Endodermal cell (in vitro differentiated cells): ENCODE measurements at regions not wholly inside any gene's neighbourhood (a gene's known extent, or its start where the extent isn't known, plus 50 kb on each side); places are given as distances from the start of the nearest gene placed in this dataset.

Experiments used
- DNase-seq: peaks from one replicate; pipeline ENCODE4 v3.0.0-alpha.2; 2017
- H3K27ac ChIP-seq: 2 replicates; pipeline ENCODE4 v1.5.1; 2013; ENCODE audit warnings: mild to moderate bottlenecking, low read depth, low read length, moderate library complexity
- H3K27me3 ChIP-seq: 2 replicates; pipeline ENCODE4 v1.6.1; 2013; ENCODE audit warnings: mild to moderate bottlenecking, low read length, moderate library complexity; ENCODE audit not compliant: insufficient read depth, control insufficient read depth, poor library complexity, severe bottlenecking
- H3K36me3 ChIP-seq: 2 replicates; pipeline ENCODE4 v1.7.0; 2013; ENCODE audit warnings: mild to moderate bottlenecking, low read length, moderate library complexity; ENCODE audit not compliant: control insufficient read depth, insufficient read depth
- H3K4me1 ChIP-seq: one replicate; pipeline ENCODE4 v1.7.0; 2013; ENCODE audit warnings: low read length; ENCODE audit not compliant: control insufficient read depth, insufficient read depth
- H3K4me3 ChIP-seq: 2 replicates; pipeline ENCODE4 v1.5.1; 2013; ENCODE audit warnings: mild to moderate bottlenecking, low read length, moderate library complexity
- H3K9ac ChIP-seq: 2 replicates; pipeline ENCODE4 v1.6.1; 2013; ENCODE audit warnings: mild to moderate bottlenecking, low read length, moderate library complexity; ENCODE audit not compliant: poor library complexity, severe bottlenecking; ENCODE audit errors: extremely low read depth
- H3K9me3 ChIP-seq: 2 replicates; pipeline ENCODE4 v1.6.1; 2013; ENCODE audit warnings: mild to moderate bottlenecking, low read length, moderate library complexity; ENCODE audit not compliant: control insufficient read depth
- H3K27ac Mint-ChIP-seq: 2 replicates; pipeline ENCODE4 v1.8.0; 2020; ENCODE audit warnings: mixed read lengths
- H3K27me3 Mint-ChIP-seq: 2 replicates; pipeline ENCODE4 v1.8.0; 2021; ENCODE audit warnings: mild to moderate bottlenecking, mixed read lengths; ENCODE audit not compliant: insufficient read depth
- H3K36me3 Mint-ChIP-seq: 2 replicates; pipeline ENCODE4 v1.8.0; 2020; ENCODE audit warnings: low read depth, mixed read lengths
- H3K4me1 Mint-ChIP-seq: 2 replicates; pipeline ENCODE4 v1.8.0; 2020; ENCODE audit warnings: mixed read lengths
- H3K4me3 Mint-ChIP-seq: 2 replicates; pipeline ENCODE4 v1.8.0; 2020; ENCODE audit warnings: mild to moderate bottlenecking, moderate library complexity, mixed read lengths
- H3K9me3 Mint-ChIP-seq: 2 replicates; pipeline ENCODE4 v1.8.0; 2020; ENCODE audit warnings: mild to moderate bottlenecking, mixed read lengths
- CTCF ChIP-seq: fragments of 200-600 bp; sonication (generic); conservative IDR thresholded peaks from 2 replicates; pipeline ENCODE4 v1.5.0; 2021; ENCODE audit warnings: antibody characterized with exemption, mild to moderate bottlenecking
- whole genome bisulfite sequencing, 2 experiments: methylation state at CpG; one replicate each; pipeline versions ENCODE4 v1.1.5 to v1.1.7; 2013; ENCODE audit warnings: missing lambda C conversion rate in 2 of 2, mixed read lengths in 1 of 2; ENCODE audit not compliant: insufficient coverage in 1 of 2, insufficient read length in 1 of 2; 5-methylcytosine and 5-hydroxymethylcytosine counted together

GRCh38 chr14:38521591-38521990 lies 265.7 kb upstream of the CLEC14A start:
- DNase-seq: no peak
- 96 to 98% methylated on average over 5 of the region's 5 CpGs for WGBS, 2 experiments
- no peak for TF ChIP-seq CTCF

GRCh38 chr14:38517426-38517825 lies 261.5 kb upstream of the CLEC14A start:
- WGBS, 2 experiments: 100% methylated on average over 2 of the region's 2 CpGs; no CpG with 5 or more reads in 1 of the 2 experiments
- Histone ChIP-seq H3K4me3 (no peak overlapping the region), H3K36me3 (peaks cover 1% of the 10 kb centered on the region), H3K4me1 (no peaks in the 10 kb centered on the region), H3K9me3 (no peaks in the 10 kb centered on the region), H3K27ac (no peak overlapping the region), H3K9ac (no peak overlapping the region), H3K27me3 (no peaks in the 10 kb centered on the region)
- no peak for TF ChIP-seq CTCF
- DNase-seq: no peak
- H3K9me3 Mint-ChIP-seq: no peaks in the 10 kb centered on the region
- no peaks in the 10 kb centered on the region for H3K27me3 Mint-ChIP-seq
- H3K4me1 Mint-ChIP-seq: peaks cover 7% of the 10 kb centered on the region
- H3K36me3 Mint-ChIP-seq: no peaks in the 10 kb centered on the region
- no peak overlapping the region for H3K27ac Mint-ChIP-seq
- no peak overlapping the region for H3K4me3 Mint-ChIP-seq

More at GRCh38 chr14:38521591-38521990, 265.7 kb upstream of the CLEC14A start:
- no peak overlapping the region for H3K4me3 Mint-ChIP-seq
- Histone ChIP-seq H3K36me3 (peaks cover 4% of the 10 kb centered on the region), H3K9ac (no peak overlapping the region), H3K27ac (no peak overlapping the region), H3K27me3 (no peaks in the 10 kb centered on the region), H3K9me3 (no peaks in the 10 kb centered on the region), H3K4me3 (no peak overlapping the region), H3K4me1 (no peaks in the 10 kb centered on the region)
- H3K4me1 Mint-ChIP-seq: peaks cover 15% of the 10 kb centered on the region
- no peaks in the 10 kb centered on the region for H3K36me3 Mint-ChIP-seq
- H3K27me3 Mint-ChIP-seq: no peaks in the 10 kb centered on the region
- H3K27ac Mint-ChIP-seq: no peak overlapping the region
- H3K9me3 Mint-ChIP-seq: no peaks in the 10 kb centered on the region

- no peaks in the 10 kb centered on the region for H3K27me3 Mint-ChIP-seq
- H3K9me3 ChIP-seq: no peaks in the 10 kb centered on the region
- no peaks in the 10 kb centered on the region for H3K36me3 Mint-ChIP-seq
- no peak overlapping the region for H3K27ac Mint-ChIP-seq
- no peak overlapping the region for H3K4me3 ChIP-seq
- H3K4me3 Mint-ChIP-seq: no peak overlapping the region
- H3K36me3 ChIP-seq: peaks cover 6% of the 10 kb centered on the region
- no peak overlapping the region for H3K9ac ChIP-seq
- TF ChIP-seq CTCF: no peak
- no peaks in the 10 kb centered on the region for H3K27me3 ChIP-seq
- no peaks in the 10 kb centered on the region for H3K9me3 Mint-ChIP-seq
- DNase-seq: no peak
- H3K27ac ChIP-seq: no peak overlapping the region
- H3K4me1 Mint-ChIP-seq: peaks cover 12% of the 10 kb centered on the region
- H3K4me1 ChIP-seq: peaks cover 3% of the 10 kb centered on the region
These were observed 256.3 kb upstream of the CLEC14A start for GRCh38 chr14:38512236-38512635.
